Suprapubic skin (tissue), 4 donors: ENCODE measurements at regions not wholly inside any gene's neighbourhood (a gene's known extent, or its start where the extent isn't known, plus 50 kb on each side); places are given as distances from the start of the nearest gene placed in this dataset.
"Not testable (repeated sequence)": the region's sequence is repeated elsewhere in the genome, so short reads cannot be mapped to it uniquely, and the experiment has no call there.

Experiments
- DNase-seq, 2 donors: peaks; one replicate each; pipeline ENCODE4 v3.0.0-alpha.2; 2019; ENCODE audit warnings: low spot score in 2 of 2
- H3K27ac ChIP-seq: fragments of 200-600 bp; sonication (generic); one replicate; pipeline ENCODE4 v1.5.1; 2019
- H3K27me3 ChIP-seq: fragments of 200-600 bp; sonication (generic); one replicate; pipeline ENCODE4 v1.5.1; 2019
- H3K36me3 ChIP-seq: fragments of 200-600 bp; sonication (generic); one replicate; pipeline ENCODE4 v1.5.1; 2019
- H3K4me1 ChIP-seq: fragments of 200-600 bp; sonication (generic); one replicate; pipeline ENCODE4 v1.5.1; 2019
- H3K4me3 ChIP-seq: fragments of 200-600 bp; sonication (generic); one replicate; pipeline ENCODE4 v1.5.1; 2019; ENCODE audit warnings: mild to moderate bottlenecking
- H3K9me3 ChIP-seq: fragments of 200-600 bp; sonication (generic); one replicate; pipeline ENCODE4 v1.5.1; 2019
- EP300 ChIP-seq: sonication (generic); formaldehyde crosslinking; IDR thresholded peaks from one replicate; pipeline ENCODE4 v1.6.1; 2017; ENCODE audit warnings: antibody characterized with exemption
- POLR2A ChIP-seq, 2 donors: fragments of 450-650 bp; IDR thresholded peaks; one replicate each; pipeline ENCODE4 v1.6.1; 2017; ENCODE audit warnings: antibody characterized with exemption in 2 of 2, mild to moderate bottlenecking in 2 of 2, moderate library complexity in 2 of 2
- POLR2AphosphoS5 ChIP-seq, 3 donors: sonication (generic); formaldehyde crosslinking; IDR thresholded peaks; one replicate each; pipeline ENCODE4 v1.6.1; 2017; ENCODE audit warnings: antibody characterized with exemption in 3 of 3
- WGBS: methylation state at CpG from one replicate; pipeline ENCODE4 v1.1.5; 2018; 5-methylcytosine and 5-hydroxymethylcytosine counted together
- TF ChIP-seq, protein P1 (sequence below), 2 donors: fragments of 200-600 bp in 1 of 2; fragments of 450-650 bp in 1 of 2; sonication (generic) in 1 of 2; IDR thresholded peaks; one replicate each; pipeline ENCODE4 v1.5.1; 2016 to 2019; ENCODE audit warnings: antibody characterized with exemption in 2 of 2, mild to moderate bottlenecking in 1 of 2, moderate library complexity in 1 of 2

DNA sequence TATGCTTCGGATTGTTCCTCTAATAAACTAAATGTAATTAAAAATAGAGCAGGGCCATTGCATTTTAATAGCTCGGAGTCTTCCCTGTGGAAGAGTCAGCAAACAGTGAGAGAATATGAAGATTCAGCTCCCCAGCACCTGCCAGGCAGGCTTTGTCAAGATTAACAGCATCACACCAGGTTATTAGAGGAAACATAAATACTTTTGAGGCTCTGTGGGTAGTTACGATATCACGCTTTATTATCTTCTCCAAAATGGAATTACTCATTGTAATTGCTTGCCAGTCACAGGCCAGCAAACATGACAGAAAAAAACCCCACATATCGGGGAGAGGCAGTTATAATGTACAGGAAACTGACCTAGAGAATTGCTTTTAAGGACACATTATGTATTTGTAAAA lies 303.9 kb downstream of the CPS1 start:
- TF ChIP-seq, protein P1, sequence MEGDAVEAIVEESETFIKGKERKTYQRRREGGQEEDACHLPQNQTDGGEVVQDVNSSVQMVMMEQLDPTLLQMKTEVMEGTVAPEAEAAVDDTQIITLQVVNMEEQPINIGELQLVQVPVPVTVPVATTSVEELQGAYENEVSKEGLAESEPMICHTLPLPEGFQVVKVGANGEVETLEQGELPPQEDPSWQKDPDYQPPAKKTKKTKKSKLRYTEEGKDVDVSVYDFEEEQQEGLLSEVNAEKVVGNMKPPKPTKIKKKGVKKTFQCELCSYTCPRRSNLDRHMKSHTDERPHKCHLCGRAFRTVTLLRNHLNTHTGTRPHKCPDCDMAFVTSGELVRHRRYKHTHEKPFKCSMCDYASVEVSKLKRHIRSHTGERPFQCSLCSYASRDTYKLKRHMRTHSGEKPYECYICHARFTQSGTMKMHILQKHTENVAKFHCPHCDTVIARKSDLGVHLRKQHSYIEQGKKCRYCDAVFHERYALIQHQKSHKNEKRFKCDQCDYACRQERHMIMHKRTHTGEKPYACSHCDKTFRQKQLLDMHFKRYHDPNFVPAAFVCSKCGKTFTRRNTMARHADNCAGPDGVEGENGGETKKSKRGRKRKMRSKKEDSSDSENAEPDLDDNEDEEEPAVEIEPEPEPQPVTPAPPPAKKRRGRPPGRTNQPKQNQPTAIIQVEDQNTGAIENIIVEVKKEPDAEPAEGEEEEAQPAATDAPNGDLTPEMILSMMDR (IDR thresholded peaks at IDR 0.05), result no peak
- TF ChIP-seq POLR2A (IDR thresholded peaks at IDR 0.05) (no peak), POLR2AphosphoS5 (IDR thresholded peaks at IDR 0.05) (no peak), EP300 (no peak)
- Histone ChIP-seq H3K27me3 (no peaks in the 10 kb centered on the region), H3K36me3 (no peaks in the 10 kb centered on the region), H3K4me3 (no peak overlapping the region), H3K27ac (no peak overlapping the region), H3K4me1 (no peaks in the 10 kb centered on the region), H3K9me3 (no peaks in the 10 kb centered on the region)
- DNase-seq, result no peak
- WGBS, result 83% methylated on average over 5 of the region's 5 CpGs

DNA sequence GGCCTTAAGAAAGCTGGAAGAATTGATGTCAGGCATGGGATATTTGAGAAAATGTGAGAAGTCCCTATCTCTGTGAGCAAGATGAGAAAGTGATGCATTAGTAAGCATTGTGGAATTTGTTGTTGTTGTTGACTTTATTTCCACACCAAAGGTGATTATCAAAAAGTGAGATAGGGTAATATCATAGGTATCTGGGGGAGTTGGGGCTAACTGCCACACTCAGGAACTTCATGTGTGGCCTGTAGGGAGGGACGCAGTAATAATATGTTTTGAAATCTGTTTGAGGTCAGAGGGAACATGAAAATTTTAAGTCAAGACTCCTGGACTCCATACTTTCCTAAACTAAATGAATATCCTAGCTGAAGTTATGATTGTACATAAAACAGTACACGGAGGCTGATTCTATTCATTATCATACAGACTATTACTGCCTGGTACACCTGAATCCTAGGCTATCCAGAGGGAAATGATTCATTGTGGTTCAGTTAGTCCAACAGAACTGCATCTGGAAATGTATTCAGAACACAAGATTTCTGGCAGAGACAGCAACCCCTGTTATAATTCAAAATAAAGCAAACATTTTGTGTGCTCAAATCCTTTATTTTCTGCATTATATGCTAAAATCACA lies 304.8 kb downstream of the CPS1 start:
- Histone ChIP-seq H3K36me3 (no peaks in the 10 kb centered on the region), H3K27me3 (no peaks in the 10 kb centered on the region), H3K9me3 (no peaks in the 10 kb centered on the region), H3K4me1 (no peaks in the 10 kb centered on the region), H3K4me3 (no peak overlapping the region), H3K27ac (no peak overlapping the region)
- TF ChIP-seq POLR2AphosphoS5 (IDR thresholded peaks at IDR 0.05) (no peak), POLR2A (IDR thresholded peaks at IDR 0.05) (no peak), EP300 (no peak)
- TF ChIP-seq, protein P1 (IDR thresholded peaks at IDR 0.05), result no peak
- no peak for DNase-seq
- 82% methylated on average over 2 of the region's 2 CpGs for WGBS

DNA sequence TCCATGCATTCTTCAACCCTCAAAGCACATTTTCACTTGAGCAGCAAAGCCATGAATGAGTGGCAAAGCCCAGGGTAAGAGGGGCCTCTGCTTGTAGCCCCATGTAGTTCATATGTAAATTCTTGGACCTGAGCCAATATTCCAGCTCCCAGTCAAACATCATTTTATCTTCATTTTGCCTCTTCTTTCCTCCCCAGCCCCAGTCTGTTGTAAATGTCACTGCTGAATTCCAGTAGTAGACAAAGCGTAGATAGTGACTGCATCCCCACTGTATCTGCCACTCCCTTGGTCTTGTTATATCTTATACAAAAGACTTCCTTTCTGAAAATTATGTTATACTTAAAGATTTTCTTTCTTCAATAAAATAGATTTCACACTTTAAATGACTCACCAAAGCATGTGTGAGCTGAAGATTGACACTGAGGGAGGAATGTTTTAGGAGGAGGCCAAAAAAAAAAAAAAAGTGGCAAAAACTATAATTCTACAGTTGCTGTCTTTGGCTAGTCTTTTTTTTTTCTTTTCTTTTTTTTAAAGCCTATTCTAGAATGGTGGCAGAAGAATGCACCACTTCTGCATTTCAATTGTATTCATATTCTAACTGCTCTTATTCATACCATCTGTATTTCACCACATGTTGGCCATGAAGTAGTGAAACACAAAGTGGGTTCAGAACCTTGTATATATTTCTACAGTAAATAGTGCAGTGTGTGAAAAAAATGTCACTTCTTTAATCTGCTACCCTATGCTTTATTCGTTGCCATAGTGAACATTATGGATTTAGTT lies 306.1 kb downstream of the CPS1 start:
- no peak overlapping the region for H3K27ac ChIP-seq
- no peaks in the 10 kb centered on the region for H3K36me3 ChIP-seq
- H3K4me1 ChIP-seq, result no peaks in the 10 kb centered on the region
- no peaks in the 10 kb centered on the region for H3K9me3 ChIP-seq
- TF ChIP-seq, protein P1 (IDR thresholded peaks at IDR 0.05), result no peak
- TF ChIP-seq EP300, result no peak
- TF ChIP-seq POLR2AphosphoS5 (IDR thresholded peaks at IDR 0.05), result no peak
- no peak for TF ChIP-seq POLR2A (IDR thresholded peaks at IDR 0.05)
- H3K27me3 ChIP-seq, result no peaks in the 10 kb centered on the region
- WGBS, result 44% methylated on average over 2 of the region's 2 CpGs
- no peak overlapping the region for H3K4me3 ChIP-seq
- no peak for DNase-seq

DNA sequence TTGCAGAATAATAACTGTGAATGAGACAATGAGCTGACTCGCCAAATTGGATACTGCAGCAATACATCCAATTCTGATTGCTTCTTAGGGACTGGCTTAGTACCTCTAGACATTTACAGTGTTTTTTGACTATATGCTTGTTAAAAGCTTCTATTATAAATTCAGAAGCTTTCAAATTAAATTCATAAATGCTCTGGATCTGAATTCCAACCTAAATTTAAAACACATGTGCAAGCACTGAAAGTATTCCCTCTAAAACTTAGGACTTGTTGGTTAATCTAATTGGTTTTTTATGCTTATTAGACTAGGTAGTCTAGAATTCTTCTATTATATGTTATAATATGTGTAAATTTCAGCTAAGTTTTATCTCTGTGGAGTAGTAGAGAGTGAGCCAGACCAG lies 306.9 kb downstream of the CPS1 start:
- no peak for DNase-seq
- Histone ChIP-seq H3K36me3 (no peaks in the 10 kb centered on the region), H3K27ac (no peak overlapping the region), H3K4me3 (no peak overlapping the region), H3K9me3 (no peaks in the 10 kb centered on the region), H3K4me1 (no peaks in the 10 kb centered on the region), H3K27me3 (no peaks in the 10 kb centered on the region)
- WGBS, result 58% methylated on average over 1 of the region's 1 CpG
- TF ChIP-seq, protein P1 (IDR thresholded peaks at IDR 0.05), result no peak
- TF ChIP-seq EP300 (no peak), POLR2AphosphoS5 (IDR thresholded peaks at IDR 0.05) (no peak), POLR2A (IDR thresholded peaks at IDR 0.05) (no peak)

DNA sequence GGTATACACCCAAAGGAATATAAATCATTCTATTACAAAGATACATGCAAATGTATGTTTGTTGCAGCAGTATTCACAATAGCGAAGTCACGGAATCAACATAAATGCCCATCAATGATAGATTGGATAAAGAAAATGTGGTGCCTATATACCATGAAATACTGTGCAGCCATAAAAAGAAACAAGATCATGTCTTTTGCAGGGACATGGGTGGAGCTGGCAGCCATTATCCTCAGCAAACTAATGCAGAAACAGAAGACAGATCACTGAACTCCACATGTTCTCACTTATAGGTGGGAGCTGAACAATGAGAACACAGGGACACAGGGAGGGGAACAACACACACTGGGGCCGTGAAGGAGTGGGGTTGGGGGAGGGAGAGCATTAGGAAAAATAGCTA lies 315.2 kb downstream of the CPS1 start:
- H3K36me3 ChIP-seq, H3K27me3 ChIP-seq, H3K9me3 ChIP-seq, H3K4me3 ChIP-seq, H3K27ac ChIP-seq, DNase-seq, H3K4me1 ChIP-seq: not testable (repeated sequence)
- 79% methylated on average over 3 of the region's 3 CpGs for whole genome bisulfite sequencing
